HepG2 (cell line): ENCODE measurements at regions not wholly inside any gene's neighbourhood (a gene's known extent, or its start where the extent isn't known, plus 50 kb on each side); places are given as distances from the start of the nearest gene placed in this dataset.

Experiments
- ATAC-seq: fragments of 200-7000 bp; cut with Tn5 transposase; 3 replicates; pipeline ENCODE4 v1.9.1; 2020; ENCODE audit warnings: mild to moderate bottlenecking, moderate library complexity
- BruUV-seq: library from RNA; stranded (reverse); fragments of 400-500 nt; replicated peaks from 2 replicates; lab custom pipeline; 2021; lab: Mats Ljungman, UMichigan
- CTCF ChIA-PET: fragments of 300-600 bp; formaldehyde crosslinking; extraction: SDS; loops from one replicate; lab custom pipeline; 2021; ENCODE audit warnings: low total read pairs, inconsistent platforms, low intra/inter-chr PET ratio; lab: Yijun Ruan, JAX
- POLR2A ChIA-PET: fragments of 350-600 bp; sonication (Branson Sonifier 250); formaldehyde crosslinking; loops from one replicate; lab custom pipeline; 2020; ENCODE audit warnings: antibody characterized with exemption, inconsistent platforms; lab: Yijun Ruan, JAX
- DNase-seq: peaks from one replicate; pipeline ENCODE4 v3.0.0-alpha.2; 2015; ENCODE audit warnings: low spot score
- FAIRE-seq: peaks from 3 replicates; lab custom pipeline; 2011; peaks lifted over from hg19 to GRCh38; lab: Jason Lieb, UNC
- H2AFZ ChIP-seq: one replicate; pipeline ENCODE4 v1.6.1; 2011; ENCODE audit warnings: low read length, inconsistent platforms
- H3K27ac ChIP-seq: fragments of 300-600 bp; 3 replicates; pipeline ENCODE4 v1.8.0; 2011; ENCODE audit warnings: mixed run types, mild to moderate bottlenecking, mixed read lengths, low read length, inconsistent platforms; ENCODE audit not compliant: insufficient read depth; ENCODE audit errors: extremely low read length
- H3K27me3 ChIP-seq, 2 experiments: fragments of 200-600 bp in 1 of 2; 2 replicates in 1 of 2; 3 replicates in 1 of 2; pipeline versions ENCODE4 v1.6.0 to v1.8.0; 2011; ENCODE audit warnings: low read length in 2 of 2, mild to moderate bottlenecking in 2 of 2, moderate library complexity in 2 of 2, inconsistent platforms in 1 of 2; ENCODE audit not compliant: insufficient read depth in 2 of 2, control insufficient read depth in 1 of 2
- H3K36me3 ChIP-seq, 2 experiments: fragments of 200-600 bp in 1 of 2; replicated peaks in 1 of 2; 2 replicates in 1 of 2; 3 replicates in 1 of 2; pipeline versions ENCODE4 v1.5.1 to v1.8.0; 2011; ENCODE audit warnings: low read length in 2 of 2, inconsistent platforms in 1 of 2; ENCODE audit not compliant: insufficient read depth in 2 of 2, control insufficient read depth in 1 of 2
- H3K4me1 ChIP-seq: 2 replicates; pipeline ENCODE4 v1.5.1; 2012; ENCODE audit warnings: low read length, inconsistent platforms; ENCODE audit not compliant: insufficient read depth
- H3K4me2 ChIP-seq: 2 replicates; pipeline ENCODE4 v1.6.0; 2011; ENCODE audit warnings: low read depth, low read length, inconsistent platforms
- H3K4me3 ChIP-seq, 3 experiments: fragments of 200-600 bp in 1 of 3; sonication (generic), shearing (Covaris generic) in 1 of 3; replicated peaks in 1 of 3; 2 replicates each; pipeline ENCODE4 v1.5.1; 2011 to 2016; ENCODE audit warnings: low read length in 3 of 3, inconsistent platforms in 2 of 3, low read depth in 2 of 3, mild to moderate bottlenecking in 2 of 3, control low read depth in 1 of 3, mixed read lengths in 1 of 3; ENCODE audit not compliant: insufficient read depth in 1 of 3
- H3K79me2 ChIP-seq: one replicate; pipeline ENCODE4 v1.6.1; 2011; ENCODE audit warnings: low read length, inconsistent platforms; ENCODE audit not compliant: insufficient read depth
- H3K9ac ChIP-seq: 2 replicates; pipeline ENCODE4 v1.6.0; 2011; ENCODE audit warnings: mild to moderate bottlenecking, low read depth, low read length, inconsistent platforms; ENCODE audit not compliant: insufficient read depth
- H3K9me3 ChIP-seq: 2 replicates; pipeline ENCODE4 v1.5.1; 2012; ENCODE audit warnings: mild to moderate bottlenecking, low read length
- H4K20me1 ChIP-seq: 2 replicates; pipeline ENCODE4 v1.6.0; 2011; ENCODE audit warnings: inconsistent platforms, mild to moderate bottlenecking, low read length, moderate library complexity; ENCODE audit not compliant: insufficient read depth
- CBX2 ChIP-seq, 2 experiments: fragments of 200-600 bp in 1 of 2; sonication (generic); formaldehyde crosslinking in 1 of 2; IDR thresholded peaks; 2 replicates each; pipeline versions ENCODE4 v1.7.0 to v1.8.1; 2018 to 2022; ENCODE audit warnings: low read depth in 2 of 2, low read length in 1 of 2, mild to moderate bottlenecking in 1 of 2, missing genetic modification reagents in 1 of 2
- CBX5 ChIP-seq: sonication (generic); formaldehyde crosslinking; IDR thresholded peaks from 2 replicates; pipeline ENCODE4 v1.4.0; 2020; ENCODE audit warnings: missing genetic modification reagents, borderline replicate concordance
- CEBPB ChIP-seq: IDR thresholded peaks from 2 replicates; pipeline ENCODE4 v1.6.1; 2011; ENCODE audit warnings: low read depth, low read length, improper control_type of control experiment, borderline replicate concordance
- DNMT3B ChIP-seq: conservative IDR thresholded peaks from 2 replicates; pipeline ENCODE4 v1.6.1; 2016; ENCODE audit warnings: missing biosample characterization, control low read depth
- HNF4A ChIP-seq: sonication (generic); formaldehyde crosslinking; IDR thresholded peaks from 2 replicates; pipeline ENCODE4 v1.4.0; 2020; ENCODE audit warnings: missing genetic modification reagents
- MIER3 ChIP-seq: IDR thresholded peaks from 2 replicates; pipeline ENCODE4 v1.6.1; 2016; ENCODE audit warnings: missing compliant biosample characterization, borderline replicate concordance
- NFIB ChIP-seq: sonication (generic); formaldehyde crosslinking; IDR thresholded peaks from 2 replicates; pipeline ENCODE4 v1.9.0; 2021; ENCODE audit warnings: missing genetic modification reagents, mild to moderate bottlenecking, borderline replicate concordance
- PRPF4 ChIP-seq: fragments of 200-400 bp; formaldehyde crosslinking; IDR thresholded peaks from 2 replicates; pipeline ENCODE4 v1.6.1; 2016; ENCODE audit warnings: low read length, low read depth; ENCODE audit not compliant: poor library complexity, severe bottlenecking
- TOE1 ChIP-seq: sonication (generic); formaldehyde crosslinking; IDR thresholded peaks from 2 replicates; pipeline ENCODE4 v1.4.0; 2020; ENCODE audit warnings: mild to moderate bottlenecking, missing genetic modification reagents
- ZNF12 ChIP-seq: sonication (generic); formaldehyde crosslinking; IDR thresholded peaks from 2 replicates; pipeline ENCODE4 v1.5.0; 2020; ENCODE audit warnings: missing genetic modification reagents
- ZNF224 ChIP-seq: sonication (generic); formaldehyde crosslinking; IDR thresholded peaks from 2 replicates; pipeline ENCODE4 v1.5.0; 2020; ENCODE audit warnings: mild to moderate bottlenecking, missing genetic modification reagents
- ZNF335 ChIP-seq: sonication (generic); formaldehyde crosslinking; IDR thresholded peaks from 2 replicates; pipeline ENCODE4 v1.4.0; 2020; ENCODE audit warnings: missing genetic modification reagents
- ZNF451 ChIP-seq: sonication (generic); formaldehyde crosslinking; IDR thresholded peaks from 2 replicates; pipeline ENCODE4 v1.5.0; 2020; ENCODE audit warnings: mild to moderate bottlenecking, missing genetic modification reagents
- ZNF460 ChIP-seq: sonication (generic); formaldehyde crosslinking; IDR thresholded peaks from 2 replicates; pipeline ENCODE4 v1.5.1; 2020; ENCODE audit warnings: missing genetic modification reagents, mild to moderate bottlenecking, borderline replicate concordance
- ZNF619 ChIP-seq: sonication (generic); formaldehyde crosslinking; IDR thresholded peaks from 2 replicates; pipeline ENCODE4 v1.4.0; 2020; ENCODE audit warnings: mild to moderate bottlenecking, missing genetic modification reagents
- ZNF709 ChIP-seq: sonication (generic); formaldehyde crosslinking; IDR thresholded peaks from 2 replicates; pipeline ENCODE4 v1.5.0; 2020; ENCODE audit warnings: mild to moderate bottlenecking, missing genetic modification reagents
- WGBS: methylation state at CpG from one replicate; pipeline ENCODE4 v1.1.6; 2017; ENCODE audit warnings: low lambda C conversion rate; 5-methylcytosine and 5-hydroxymethylcytosine counted together
- in situ Hi-C: cut with HindIII; loops from 2 replicates; pipeline ENCODE4 v1.10.0; 2017; ENCODE audit warnings: low pct_unique_long_range_greater_than_20kb; ENCODE audit not compliant: extremely low pct_ligation_motif_present
- intact Hi-C: fragments of 100-400 bp; cut with micrococcal nuclease; formaldehyde crosslinking; loops from one replicate; pipeline ENCODE4 v1.10.0; 2022; ENCODE audit not compliant: unreplicated experiment
- TF ChIP-seq, protein P1 (sequence below): sonication (generic); formaldehyde crosslinking; IDR thresholded peaks from 2 replicates; pipeline ENCODE4 v1.8.0; 2022; ENCODE audit warnings: missing genetic modification reagents, mild to moderate bottlenecking, inconsistent platforms, borderline replicate concordance

- ChIA-PET POLR2A (no interaction called here), CTCF (no interaction called here)
- in situ Hi-C loops: no loop called here
- FAIRE-seq (no peak), ATAC-seq (no peak), DNase-seq (no peak)
- no peak for TF ChIP-seq ZNF709 (CRISPR knock-in tag)
- H3K9me3 ChIP-seq: no peaks in the 10 kb centered on the region
- H3K27me3 ChIP-seq: no peaks in the 10 kb centered on the region
- H3K79me2 ChIP-seq: no peaks in the 10 kb centered on the region
- H3K4me2 ChIP-seq: no peak overlapping the region
- WGBS: 60% methylated on average over 3 of the region's 3 CpGs
- H4K20me1 ChIP-seq: no peaks in the 10 kb centered on the region
- no peak overlapping the region for H2AFZ ChIP-seq
- no peaks in the 10 kb centered on the region for H3K36me3 ChIP-seq
- no TSS peak for BruUV-seq
- intact Hi-C loops: no loop called here
- H3K4me1 ChIP-seq: no peaks in the 10 kb centered on the region
- H3K4me3 ChIP-seq: no peak overlapping the region
- H3K27ac ChIP-seq: no peak overlapping the region
- H3K9ac ChIP-seq: no peak overlapping the region
These were observed 103.0 kb upstream of the RAP1B start for GRCh38 chr12:68507657-68508056.

GRCh38 chr12:68508576-68508975 is 102.1 kb upstream of the RAP1B start:
- H2AFZ ChIP-seq: no peak overlapping the region
- no peak overlapping the region for H3K9ac ChIP-seq
- no peak for DNase-seq
- no peaks in the 10 kb centered on the region for H3K9me3 ChIP-seq
- no peak overlapping the region for H3K27ac ChIP-seq
- in situ Hi-C loops: no loop called here
- no TSS peak for BruUV-seq
- no peaks in the 10 kb centered on the region for H3K4me1 ChIP-seq
- no peaks in the 10 kb centered on the region for H3K27me3 ChIP-seq
- H3K36me3 ChIP-seq: no peaks in the 10 kb centered on the region
- POLR2A ChIA-PET: no interaction called here
- H4K20me1 ChIP-seq: no peaks in the 10 kb centered on the region
- ATAC-seq: no peak
- H3K4me2 ChIP-seq: no peak overlapping the region
- FAIRE-seq: no peak
- H3K4me3 ChIP-seq: no peak overlapping the region
- CTCF ChIA-PET: no interaction called here
- no peaks in the 10 kb centered on the region for H3K79me2 ChIP-seq
- intact Hi-C loops: no loop called here
- 15% methylated on average over 2 of the region's 2 CpGs for WGBS
- TF ChIP-seq ZNF12 (CRISPR knock-in tag) (no peak), ZNF224 (CRISPR knock-in tag) (no peak), MIER3 (CRISPR knock-in tag) (no peak), PRPF4 (no peak), TOE1 (CRISPR knock-in tag) (no peak), CEBPB (no peak), ZNF460 (CRISPR knock-in tag) (no peak), CBX5 (CRISPR knock-in tag) (no peak), ZNF335 (CRISPR knock-in tag) (no peak), ZNF619 (CRISPR knock-in tag) (no peak), NFIB (CRISPR knock-in tag) (no peak), HNF4A (CRISPR knock-in tag) (no peak), ZNF451 (CRISPR knock-in tag) (no peak), CBX2 (IDR thresholded peaks at IDR 0.05; ENCODE audit: low read depth, low read length) (no peak), CBX2 (CRISPR knock-in tag; IDR thresholded peaks at IDR 0.05; ENCODE audit: low read depth) (no peak), DNMT3B (no peak)
- TF ChIP-seq, protein P1, sequence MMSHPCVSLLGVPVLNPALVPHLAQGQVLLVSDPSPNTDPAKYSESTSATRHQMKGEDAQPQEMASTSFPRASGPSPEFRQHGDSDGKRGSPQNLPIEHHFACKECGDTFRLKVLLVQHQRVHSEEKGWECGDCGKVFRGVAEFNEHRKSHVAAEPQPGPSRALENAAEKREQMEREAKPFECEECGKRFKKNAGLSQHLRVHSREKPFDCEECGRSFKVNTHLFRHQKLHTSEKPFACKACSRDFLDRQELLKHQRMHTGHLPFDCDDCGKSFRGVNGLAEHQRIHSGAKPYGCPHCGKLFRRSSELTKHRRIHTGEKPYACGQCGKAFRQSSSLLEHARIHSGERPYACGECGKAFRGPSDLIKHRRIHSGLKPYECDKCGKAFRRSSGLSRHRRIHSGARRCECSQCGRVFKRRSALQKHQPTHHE (CRISPR knock-in tag): no peak
